ENCODE measurements at regions not wholly inside any gene's neighbourhood (a gene's known extent, or its start where the extent isn't known, plus 50 kb on each side); places are given as distances from the start of the nearest gene placed in this dataset.

DNA sequence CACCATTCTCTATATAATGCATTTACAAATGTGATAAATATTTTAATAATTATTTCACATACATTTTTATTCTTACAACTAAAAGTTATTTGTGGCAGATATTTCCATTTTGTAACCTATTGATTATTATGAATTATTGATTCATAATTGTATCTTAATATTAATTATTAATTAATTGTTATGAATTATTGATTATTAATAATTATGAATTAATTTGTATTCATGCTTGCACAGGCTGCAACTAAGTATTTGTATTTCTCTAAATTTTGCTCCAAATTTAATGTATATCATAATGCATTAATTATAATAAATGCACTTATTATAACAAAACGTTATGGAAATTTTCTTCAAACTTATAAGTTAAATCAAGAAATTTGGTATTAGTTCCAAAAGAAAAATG, 929.7 kb downstream of the PCDH7 start:
- 0% methylated on average over 1 of the region's 1 CpG for WGBS
- H3K4me3 ChIP-seq: no peak overlapping the region

DNA sequence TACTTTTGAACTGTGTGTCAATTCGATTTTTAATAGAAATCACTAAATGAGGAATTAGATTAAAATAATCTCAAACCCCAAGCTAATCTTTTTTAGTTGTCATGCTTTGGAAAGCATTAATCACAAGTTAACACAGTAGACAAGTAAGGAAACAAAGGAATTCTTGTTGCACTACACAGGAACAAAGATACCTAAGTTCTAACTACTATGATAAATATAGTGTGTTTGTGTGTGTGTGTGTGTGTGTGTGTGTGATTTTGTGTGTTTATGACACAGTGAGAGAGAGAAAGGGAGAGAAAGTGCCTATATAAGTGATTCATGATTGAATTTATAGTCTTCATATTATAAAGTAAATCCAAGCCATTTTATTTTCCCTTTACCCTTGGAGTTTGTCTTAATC, 931.4 kb downstream of the PCDH7 start:
- DNase-seq (ENCODE audit: extremely low spot score): no peak
- H3K4me3 ChIP-seq: no peak overlapping the region
- no peaks in the 10 kb centered on the region for H3K36me3 ChIP-seq
- TF ChIP-seq POLR2A (IDR thresholded peaks at IDR 0.05; ENCODE audit: low read depth) (no peak), EP300 (IDR thresholded peaks at IDR 0.05) (no peak), POLR2AphosphoS5 (IDR thresholded peaks at IDR 0.05) (no peak)
- TF ChIP-seq, protein P1, sequence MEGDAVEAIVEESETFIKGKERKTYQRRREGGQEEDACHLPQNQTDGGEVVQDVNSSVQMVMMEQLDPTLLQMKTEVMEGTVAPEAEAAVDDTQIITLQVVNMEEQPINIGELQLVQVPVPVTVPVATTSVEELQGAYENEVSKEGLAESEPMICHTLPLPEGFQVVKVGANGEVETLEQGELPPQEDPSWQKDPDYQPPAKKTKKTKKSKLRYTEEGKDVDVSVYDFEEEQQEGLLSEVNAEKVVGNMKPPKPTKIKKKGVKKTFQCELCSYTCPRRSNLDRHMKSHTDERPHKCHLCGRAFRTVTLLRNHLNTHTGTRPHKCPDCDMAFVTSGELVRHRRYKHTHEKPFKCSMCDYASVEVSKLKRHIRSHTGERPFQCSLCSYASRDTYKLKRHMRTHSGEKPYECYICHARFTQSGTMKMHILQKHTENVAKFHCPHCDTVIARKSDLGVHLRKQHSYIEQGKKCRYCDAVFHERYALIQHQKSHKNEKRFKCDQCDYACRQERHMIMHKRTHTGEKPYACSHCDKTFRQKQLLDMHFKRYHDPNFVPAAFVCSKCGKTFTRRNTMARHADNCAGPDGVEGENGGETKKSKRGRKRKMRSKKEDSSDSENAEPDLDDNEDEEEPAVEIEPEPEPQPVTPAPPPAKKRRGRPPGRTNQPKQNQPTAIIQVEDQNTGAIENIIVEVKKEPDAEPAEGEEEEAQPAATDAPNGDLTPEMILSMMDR (IDR thresholded peaks at IDR 0.05): no peak
- H3K9me3 ChIP-seq: no peaks in the 10 kb centered on the region
- 72% methylated on average over 1 of the region's 1 CpG for WGBS
- no peaks in the 10 kb centered on the region for H3K27me3 ChIP-seq
- no peak overlapping the region for H3K27ac ChIP-seq (replicated peaks in 1 of 4)
- intact Hi-C loops (cut with DNase I): no loop called here
- H3K4me1 ChIP-seq: no peaks in the 10 kb centered on the region

More for the DNA sequence above, 929.7 kb downstream of the PCDH7 start:
- Histone ChIP-seq H3K4me1 (no peaks in the 10 kb centered on the region), H3K9me3 (no peaks in the 10 kb centered on the region), H3K36me3 (no peaks in the 10 kb centered on the region), H3K27ac (replicated peaks in 1 of 4) (no peak overlapping the region), H3K27me3 (no peaks in the 10 kb centered on the region)
- no peak for TF ChIP-seq EP300 (IDR thresholded peaks at IDR 0.05)
- TF ChIP-seq, protein P1 (IDR thresholded peaks at IDR 0.05): no peak
- no peak for TF ChIP-seq POLR2A (IDR thresholded peaks at IDR 0.05; ENCODE audit: low read depth)
- TF ChIP-seq POLR2AphosphoS5 (IDR thresholded peaks at IDR 0.05): no peak
- intact Hi-C loops (cut with DNase I): no loop called here
- no peak for DNase-seq (ENCODE audit: extremely low spot score)

DNA sequence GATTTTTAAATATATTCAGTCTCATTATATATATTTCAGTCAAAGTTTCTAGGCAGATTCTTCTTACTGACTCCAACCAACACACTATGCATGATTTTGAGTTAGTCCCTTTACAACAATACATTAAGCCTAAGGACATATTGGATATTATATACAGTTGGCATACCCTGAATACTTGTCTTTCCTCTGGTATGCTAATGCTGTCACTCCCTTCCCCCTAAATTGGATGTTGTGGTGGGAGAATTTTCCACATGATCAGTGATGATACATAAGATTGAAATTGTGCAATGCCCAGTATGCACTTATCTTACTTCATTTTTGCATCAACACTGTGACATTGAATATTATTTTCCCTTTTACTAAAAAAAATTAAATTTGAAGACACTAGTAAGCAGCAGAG, 935.2 kb downstream of the PCDH7 start:
- intact Hi-C loops (cut with DNase I): no loop called here
- Histone ChIP-seq H3K4me1 (no peaks in the 10 kb centered on the region), H3K9me3 (no peaks in the 10 kb centered on the region), H3K27ac (replicated peaks in 1 of 4) (no peak overlapping the region), H3K4me3 (no peak overlapping the region), H3K27me3 (no peaks in the 10 kb centered on the region), H3K36me3 (no peaks in the 10 kb centered on the region)
- DNase-seq (ENCODE audit: extremely low spot score): no peak
- TF ChIP-seq POLR2A (IDR thresholded peaks at IDR 0.05; ENCODE audit: low read depth) (no peak), EP300 (IDR thresholded peaks at IDR 0.05) (no peak), POLR2AphosphoS5 (IDR thresholded peaks at IDR 0.05) (no peak)
- TF ChIP-seq, protein P1 (IDR thresholded peaks at IDR 0.05): no peak

DNA sequence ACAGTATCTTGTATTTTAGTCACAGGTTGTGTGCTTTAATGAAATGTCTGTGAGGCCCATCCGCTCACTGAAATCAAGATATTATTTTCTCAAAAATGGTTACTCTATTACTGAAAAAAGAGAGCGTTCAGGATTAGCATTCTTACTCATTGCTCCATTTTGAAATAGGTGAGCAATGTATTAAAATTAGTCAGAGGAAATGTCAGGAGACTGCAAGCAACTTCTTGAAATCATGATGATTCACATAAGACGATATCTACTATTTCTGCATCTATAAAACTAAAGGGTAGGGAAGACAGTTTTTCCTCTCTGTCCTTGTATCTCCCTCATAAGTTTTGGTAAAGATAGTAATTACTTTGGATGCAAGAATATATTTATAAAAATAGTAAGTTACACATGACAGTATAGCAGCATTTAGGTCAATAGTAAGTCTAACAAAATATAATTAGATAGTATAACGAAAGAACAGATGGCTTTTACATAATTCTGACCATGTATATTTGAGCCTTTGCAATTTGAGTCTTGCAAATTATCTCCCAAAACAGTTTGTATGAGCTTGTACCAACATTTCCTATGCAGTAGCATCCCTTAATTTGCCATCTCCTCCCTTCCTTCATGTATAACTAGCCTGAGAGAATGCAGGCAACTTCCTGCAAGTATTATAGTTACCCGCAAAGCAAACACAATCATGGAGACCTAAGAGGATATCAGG, 937.8 kb downstream of the PCDH7 start:
- H3K27me3 ChIP-seq: no peaks in the 10 kb centered on the region
- H3K9me3 ChIP-seq: no peaks in the 10 kb centered on the region
- no peak for DNase-seq (ENCODE audit: extremely low spot score)
- H3K36me3 ChIP-seq: no peaks in the 10 kb centered on the region
- intact Hi-C loops (cut with DNase I): no loop called here
- no peak overlapping the region for H3K4me3 ChIP-seq
- TF ChIP-seq, protein P1 (IDR thresholded peaks at IDR 0.05): no peak
- no peak for TF ChIP-seq POLR2AphosphoS5 (IDR thresholded peaks at IDR 0.05)
- TF ChIP-seq POLR2A (IDR thresholded peaks at IDR 0.05; ENCODE audit: low read depth): no peak
- TF ChIP-seq EP300 (IDR thresholded peaks at IDR 0.05): no peak
- no peak overlapping the region for H3K27ac ChIP-seq (replicated peaks in 1 of 4)
- 94% methylated on average over 5 of the region's 5 CpGs for WGBS
- H3K4me1 ChIP-seq: no peaks in the 10 kb centered on the region

DNA sequence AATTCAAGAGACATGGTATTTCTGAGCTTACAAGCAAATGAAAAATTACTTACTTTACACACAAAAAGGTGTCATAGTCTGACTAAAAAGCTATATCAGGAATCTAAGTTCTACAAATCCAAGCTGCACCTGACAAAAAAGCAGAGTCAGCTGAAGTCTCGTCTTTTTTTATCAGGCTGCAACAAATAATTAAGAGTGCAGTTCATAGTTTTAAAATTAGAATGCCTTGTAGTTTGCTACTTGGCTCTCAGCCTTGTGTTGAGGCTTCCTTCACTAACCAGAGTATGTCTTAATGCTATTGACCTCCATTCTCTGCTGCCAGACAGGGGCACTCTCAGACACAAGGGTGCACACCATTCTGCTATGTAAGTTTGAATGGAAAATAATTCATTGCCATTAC, 940.7 kb downstream of the PCDH7 start:
- no peak for TF ChIP-seq EP300 (IDR thresholded peaks at IDR 0.05)
- no peak for TF ChIP-seq POLR2AphosphoS5 (IDR thresholded peaks at IDR 0.05)
- TF ChIP-seq, protein P1 (IDR thresholded peaks at IDR 0.05): no peak
- TF ChIP-seq POLR2A (IDR thresholded peaks at IDR 0.05; ENCODE audit: low read depth): no peak
- Histone ChIP-seq H3K9me3 (no peaks in the 10 kb centered on the region), H3K27ac (replicated peaks in 1 of 4) (no peak overlapping the region), H3K4me3 (no peak overlapping the region), H3K4me1 (no peaks in the 10 kb centered on the region), H3K27me3 (no peaks in the 10 kb centered on the region), H3K36me3 (no peaks in the 10 kb centered on the region)
- DNase-seq (ENCODE audit: extremely low spot score): no peak
- intact Hi-C loops (cut with DNase I): no loop called here
- WGBS: 41% methylated on average over 1 of the region's 1 CpG
